OCI-LY1 (cell line): ENCODE measurements at regions not wholly inside any gene's neighbourhood (a gene's known extent, or its start where the extent isn't known, plus 50 kb on each side); places are given as distances from the start of the nearest gene placed in this dataset.
A peak's percentile ranks its signal among the peaks of the same experiment; 100 is the strongest.
"Not testable (repeated sequence)": the region's sequence is repeated elsewhere in the genome, so short reads cannot be mapped to it uniquely, and the experiment has no call there.

Source experiments
- H2AFZ ChIP-seq: fragments of 200-600 bp; sonication (generic), shearing (Covaris generic); 2 replicates; pipeline ENCODE4 v1.6.0; 2014; ENCODE audit warnings: antibody characterized with exemption, mild to moderate bottlenecking, low read length
- H3F3A ChIP-seq: fragments of 200-600 bp; sonication (generic), shearing (Covaris generic); 2 replicates; pipeline ENCODE4 v1.6.0; 2014; ENCODE audit warnings: mild to moderate bottlenecking, antibody characterized with exemption, low read length, moderate library complexity; ENCODE audit not compliant: insufficient read depth
- H3K27ac ChIP-seq: fragments of 200-600 bp; sonication (generic); 2 replicates; pipeline ENCODE4 v1.5.1; 2014; ENCODE audit warnings: low read length, mixed run types, mild to moderate bottlenecking, low read depth; ENCODE audit not compliant: poor library complexity, severe bottlenecking
- H3K27me3 ChIP-seq: fragments of 200-600 bp; sonication (generic); 2 replicates; pipeline ENCODE4 v1.6.0; 2014; ENCODE audit warnings: antibody characterized with exemption, mild to moderate bottlenecking, low read length, moderate library complexity; ENCODE audit not compliant: insufficient read depth
- H3K36me3 ChIP-seq: fragments of 200-600 bp; sonication (generic); 2 replicates; pipeline ENCODE4 v1.6.1; 2014; ENCODE audit warnings: mild to moderate bottlenecking, antibody characterized with exemption, low read length, moderate library complexity, mixed read lengths; ENCODE audit not compliant: insufficient read depth
- H3K4me1 ChIP-seq: fragments of 200-600 bp; sonication (generic); 2 replicates; pipeline ENCODE4 v1.5.1; 2014; ENCODE audit warnings: mild to moderate bottlenecking, low read length, moderate library complexity; ENCODE audit not compliant: insufficient read depth, severe bottlenecking
- H3K4me2 ChIP-seq: fragments of 200-600 bp; sonication (generic), shearing (Covaris generic); 2 replicates; pipeline ENCODE4 v1.6.1; 2014; ENCODE audit warnings: low read length
- H3K4me3 ChIP-seq: fragments of 200-600 bp; sonication (generic); 2 replicates; pipeline ENCODE4 v1.5.1; 2014; ENCODE audit warnings: low read length, low read depth, mild to moderate bottlenecking, mixed read lengths; ENCODE audit not compliant: poor library complexity, severe bottlenecking
- H3K79me2 ChIP-seq: fragments of 200-600 bp; shearing (Covaris generic); 2 replicates; pipeline ENCODE4 v1.6.1; 2016; ENCODE audit warnings: mixed run types, low read length, mixed read lengths; ENCODE audit not compliant: insufficient read depth
- H3K9ac ChIP-seq: fragments of 200-600 bp; sonication (generic), shearing (Covaris generic); 2 replicates; pipeline ENCODE4 v1.6.1; 2014; ENCODE audit warnings: mild to moderate bottlenecking, low read length, mixed read lengths
- H3K9me2 ChIP-seq: fragments of 200-600 bp; sonication (generic), shearing (Covaris generic); 2 replicates; pipeline ENCODE4 v1.6.1; 2014; ENCODE audit warnings: low read depth, mild to moderate bottlenecking, low read length, mixed read lengths
- H3K9me3 ChIP-seq: fragments of 200-600 bp; shearing (Covaris generic); 2 replicates; pipeline ENCODE4 v1.6.1; 2014; ENCODE audit warnings: low read length, mixed read lengths
- H4K20me1 ChIP-seq: fragments of 200-600 bp; sonication (generic), shearing (Covaris generic); 2 replicates; pipeline ENCODE4 v1.6.0; 2016; ENCODE audit warnings: mild to moderate bottlenecking, low read length; ENCODE audit not compliant: insufficient read depth
- CTCF ChIP-seq: fragments of 200-600 bp; sonication (generic), shearing (Covaris generic); IDR thresholded peaks from 2 replicates; pipeline ENCODE4 v1.5.1; 2017; ENCODE audit warnings: mild to moderate bottlenecking, antibody characterized with exemption, low read length, moderate library complexity, mixed read lengths

GRCh38 chr7:6955990-6956566 is 130.0 kb upstream of the CCZ1B start:
- H3K9ac ChIP-seq, H3K4me3 ChIP-seq, H3K9me2 ChIP-seq, H3F3A ChIP-seq, H2AFZ ChIP-seq, H4K20me1 ChIP-seq, H3K9me3 ChIP-seq, H3K4me2 ChIP-seq, H3K27me3 ChIP-seq, H3K4me1 ChIP-seq, H3K79me2 ChIP-seq, H3K27ac ChIP-seq, H3K36me3 ChIP-seq: not testable (repeated sequence)

- H3K27me3 ChIP-seq, H3K36me3 ChIP-seq, H3K9me2 ChIP-seq, H3K9ac ChIP-seq, H3K27ac ChIP-seq, H3K4me3 ChIP-seq, H3K79me2 ChIP-seq, H3K4me2 ChIP-seq, H3F3A ChIP-seq, H3K9me3 ChIP-seq, H2AFZ ChIP-seq, H4K20me1 ChIP-seq, H3K4me1 ChIP-seq: not testable (repeated sequence)
Observed at GRCh38 chr7:6958371-6958770, 132.3 kb upstream of the CCZ1B start.

- H3K27me3 ChIP-seq, H3K9me3 ChIP-seq, H3K4me2 ChIP-seq, H3K4me3 ChIP-seq, H2AFZ ChIP-seq, H3K79me2 ChIP-seq, H3K36me3 ChIP-seq, H3K4me1 ChIP-seq, H3K9me2 ChIP-seq, H4K20me1 ChIP-seq, H3F3A ChIP-seq, H3K27ac ChIP-seq, H3K9ac ChIP-seq: not testable (repeated sequence)
Observed at GRCh38 chr7:6959942-6960341, 133.9 kb upstream of the CCZ1B start.

- not testable (repeated sequence) for H3K4me3 ChIP-seq, H3K4me2 ChIP-seq
Observed at GRCh38 chr7:6962871-6963270, 136.8 kb upstream of the CCZ1B start.

GRCh38 chr7:6965051-6965450 is 139.0 kb upstream of the CCZ1B start:
- H3K4me3 ChIP-seq, H3K9me2 ChIP-seq, H3K4me1 ChIP-seq, H3K27ac ChIP-seq, H3K4me2 ChIP-seq, H3K9me3 ChIP-seq, H2AFZ ChIP-seq, H3F3A ChIP-seq, H4K20me1 ChIP-seq, H3K9ac ChIP-seq, H3K79me2 ChIP-seq, H3K36me3 ChIP-seq, H3K27me3 ChIP-seq: not testable (repeated sequence)
- peak; percentile 32; the same call in 1 of the 2 replicates for TF ChIP-seq CTCF

More at GRCh38 chr7:6962871-6963270, 136.8 kb upstream of the CCZ1B start:
- not testable (repeated sequence) for H3K4me1 ChIP-seq, H4K20me1 ChIP-seq, H3K79me2 ChIP-seq, H3K27ac ChIP-seq, H3K36me3 ChIP-seq, H3K9me3 ChIP-seq, H3K9me2 ChIP-seq, H3K9ac ChIP-seq, H2AFZ ChIP-seq, H3F3A ChIP-seq, H3K27me3 ChIP-seq

- H2AFZ ChIP-seq, H3K36me3 ChIP-seq, H3K9me3 ChIP-seq, H3K4me1 ChIP-seq, H3K4me2 ChIP-seq, H3K9ac ChIP-seq, H4K20me1 ChIP-seq, H3K4me3 ChIP-seq, H3K79me2 ChIP-seq, H3K27ac ChIP-seq, H3F3A ChIP-seq, H3K27me3 ChIP-seq, H3K9me2 ChIP-seq: not testable (repeated sequence)
Observed at GRCh38 chr7:6970180-6970579, 144.1 kb upstream of the CCZ1B start.

- H3K4me1 ChIP-seq, H3K9ac ChIP-seq, H2AFZ ChIP-seq, H3K27me3 ChIP-seq, H3K9me2 ChIP-seq, H3K27ac ChIP-seq, H3K4me2 ChIP-seq, H3K79me2 ChIP-seq, H3K9me3 ChIP-seq, H4K20me1 ChIP-seq, H3K36me3 ChIP-seq, H3K4me3 ChIP-seq, H3F3A ChIP-seq: not testable (repeated sequence)
Observed at GRCh38 chr7:6974876-6975275, 148.8 kb upstream of the CCZ1B start.
